ENCODE measurements at regions not wholly inside any gene's neighbourhood (a gene's known extent, or its start where the extent isn't known, plus 50 kb on each side); places are given as distances from the start of the nearest gene placed in this dataset.

GRCh38 chr21:35933466-35933865 lies 126.9 kb downstream of the SETD4 start:
- no peak for DNase-seq

GRCh38 chr21:35932232-35932911 lies 128.0 kb downstream of the SETD4 start:
- no peak for DNase-seq

GRCh38 chr21:35929901-35930300 lies 130.4 kb downstream of the SETD4 start:
- DNase-seq, result no peak

GRCh38 chr21:35927262-35927661 lies 133.1 kb downstream of the SETD4 start:
- no peak for DNase-seq

GRCh38 chr21:35926003-35926740 lies 134.2 kb downstream of the SETD4 start:
- DNase-seq, result no peak

GRCh38 chr21:35925497-35925896 lies 134.8 kb downstream of the SETD4 start:
- DNase-seq, result no peak

- DNase-seq, result no peak
Observed at GRCh38 chr21:35924714-35925301, 135.5 kb downstream of the SETD4 start.

- no peak for DNase-seq
Observed at GRCh38 chr21:35923971-35924370, 136.4 kb downstream of the SETD4 start.

- no peak for DNase-seq
Observed at GRCh38 chr21:35922618-35923017, 137.7 kb downstream of the SETD4 start.

- DNase-seq, result no peak
Observed at GRCh38 chr21:35921471-35921870, 138.9 kb downstream of the SETD4 start.

- no peak for DNase-seq
Observed at GRCh38 chr21:35920436-35920835, 139.9 kb downstream of the SETD4 start.

- DNase-seq, result no peak
Observed at GRCh38 chr21:35915030-35915429, 145.3 kb downstream of the SETD4 start.

- no peak for DNase-seq
Observed at GRCh38 chr21:35911412-35912191, 148.7 kb downstream of the SETD4 start.

GRCh38 chr21:35909456-35910223 lies 150.7 kb downstream of the SETD4 start:
- no peak for DNase-seq

GRCh38 chr21:35908311-35909078 lies 151.8 kb downstream of the SETD4 start:
- DNase-seq, result no peak

- DNase-seq, result no peak
Observed at GRCh38 chr21:35906586-35906985, 153.7 kb downstream of the SETD4 start.

GRCh38 chr21:35905963-35906345 lies 154.4 kb downstream of the SETD4 start:
- no peak for DNase-seq

- no peak for DNase-seq
Observed at GRCh38 chr21:35905096-35905962, 155.0 kb downstream of the SETD4 start.

- no peak for DNase-seq
Observed at GRCh38 chr21:35900539-35900938, 159.8 kb downstream of the SETD4 start.

GRCh38 chr21:35896060-35896459 lies 164.3 kb downstream of the SETD4 start:
- no peak for DNase-seq

- DNase-seq, result no peak
Observed at GRCh38 chr21:35895598-35895997, 164.7 kb downstream of the SETD4 start.

Data from effector CD8-positive, alpha-beta T cell (primary cell).